ENCODE measurements at regions not wholly inside any gene's neighbourhood (a gene's known extent, or its start where the extent isn't known, plus 50 kb on each side); places are given as distances from the start of the nearest gene placed in this dataset.

DNA sequence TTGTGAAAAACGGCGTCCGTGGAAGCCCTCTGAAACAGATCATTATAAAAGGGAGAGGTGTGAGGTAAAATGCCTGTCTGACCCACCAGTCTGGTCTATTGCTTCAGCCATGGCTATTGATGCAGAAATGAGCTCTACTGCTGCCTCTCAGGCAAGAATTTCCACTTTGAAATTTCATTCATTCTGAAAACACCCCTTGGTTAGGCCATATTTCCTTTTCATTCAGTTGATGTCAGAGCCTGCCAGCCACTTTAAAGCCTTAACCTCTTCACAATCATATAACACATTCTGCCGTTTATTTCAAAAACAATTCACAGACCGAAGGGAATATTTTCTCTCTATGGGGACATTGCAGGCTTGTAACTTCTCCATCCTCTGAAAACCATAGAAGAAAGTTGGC, 71.9 kb downstream of the FOXB1 start:
- H2AFZ ChIP-seq, result no peak overlapping the region
- H3K4me2 ChIP-seq (ENCODE audit: low read length), result no peak overlapping the region
- no peaks in the 10 kb centered on the region for H3K36me3 ChIP-seq (ENCODE audit: control insufficient read depth, insufficient read depth, low read length)
- H3K27ac ChIP-seq, result no peak overlapping the region
- H3K4me1 ChIP-seq, result no peaks in the 10 kb centered on the region
- no peak overlapping the region for H3K9ac ChIP-seq
- no peaks in the 10 kb centered on the region for H3K9me3 ChIP-seq (ENCODE audit: control insufficient read depth, low read length)
- no peaks in the 10 kb centered on the region for H3K27me3 ChIP-seq (ENCODE audit: control insufficient read depth, insufficient read depth, low read length)
- no peaks in the 10 kb centered on the region for H3K79me2 ChIP-seq
- no peak overlapping the region for H3K4me3 ChIP-seq (ENCODE audit: low read depth, low read length)
- TF ChIP-seq, protein P1, sequence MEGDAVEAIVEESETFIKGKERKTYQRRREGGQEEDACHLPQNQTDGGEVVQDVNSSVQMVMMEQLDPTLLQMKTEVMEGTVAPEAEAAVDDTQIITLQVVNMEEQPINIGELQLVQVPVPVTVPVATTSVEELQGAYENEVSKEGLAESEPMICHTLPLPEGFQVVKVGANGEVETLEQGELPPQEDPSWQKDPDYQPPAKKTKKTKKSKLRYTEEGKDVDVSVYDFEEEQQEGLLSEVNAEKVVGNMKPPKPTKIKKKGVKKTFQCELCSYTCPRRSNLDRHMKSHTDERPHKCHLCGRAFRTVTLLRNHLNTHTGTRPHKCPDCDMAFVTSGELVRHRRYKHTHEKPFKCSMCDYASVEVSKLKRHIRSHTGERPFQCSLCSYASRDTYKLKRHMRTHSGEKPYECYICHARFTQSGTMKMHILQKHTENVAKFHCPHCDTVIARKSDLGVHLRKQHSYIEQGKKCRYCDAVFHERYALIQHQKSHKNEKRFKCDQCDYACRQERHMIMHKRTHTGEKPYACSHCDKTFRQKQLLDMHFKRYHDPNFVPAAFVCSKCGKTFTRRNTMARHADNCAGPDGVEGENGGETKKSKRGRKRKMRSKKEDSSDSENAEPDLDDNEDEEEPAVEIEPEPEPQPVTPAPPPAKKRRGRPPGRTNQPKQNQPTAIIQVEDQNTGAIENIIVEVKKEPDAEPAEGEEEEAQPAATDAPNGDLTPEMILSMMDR (IDR thresholded peaks at IDR 0.05), result no peak

DNA sequence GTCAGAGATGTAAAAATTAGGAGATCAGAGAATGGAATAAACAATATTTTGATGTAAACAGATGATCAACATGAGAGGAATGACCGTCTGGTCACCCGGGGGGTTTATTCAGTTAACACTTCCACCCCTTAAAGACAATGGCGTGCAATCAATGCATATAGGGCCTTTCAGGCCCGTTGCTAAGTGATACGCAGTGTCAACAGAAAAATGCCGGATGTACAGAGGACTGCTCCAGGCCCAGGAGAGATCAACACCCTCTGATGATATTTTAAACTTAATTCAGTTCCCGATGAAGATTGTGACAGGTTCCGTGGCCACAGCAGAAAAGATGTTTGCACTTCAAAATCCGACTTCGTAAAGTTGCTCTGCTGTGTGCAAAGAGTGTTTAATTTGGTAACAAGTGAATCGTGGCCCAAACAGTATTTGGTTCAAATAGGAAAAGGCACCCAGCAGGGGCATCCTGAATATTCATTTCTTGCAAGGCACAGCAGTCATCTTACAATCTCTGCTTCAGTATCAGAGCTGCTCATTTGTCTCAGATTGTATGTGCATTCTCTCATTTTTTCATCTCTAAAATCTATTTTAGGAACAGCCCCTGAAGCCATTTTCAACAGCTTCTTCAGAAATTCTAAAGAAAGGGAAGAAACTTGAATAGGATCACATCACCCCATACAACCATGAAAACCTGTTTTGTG, 72.6 kb downstream of the FOXB1 start:
- Histone ChIP-seq H3K4me2 (ENCODE audit: low read length) (no peak overlapping the region), H3K36me3 (ENCODE audit: control insufficient read depth, insufficient read depth, low read length) (no peaks in the 10 kb centered on the region), H2AFZ (no peak overlapping the region), H3K27ac (no peak overlapping the region), H3K4me3 (ENCODE audit: low read depth, low read length) (no peak overlapping the region), H3K9ac (no peak overlapping the region), H3K9me3 (ENCODE audit: control insufficient read depth, low read length) (no peaks in the 10 kb centered on the region), H3K27me3 (ENCODE audit: control insufficient read depth, insufficient read depth, low read length) (no peaks in the 10 kb centered on the region), H3K4me1 (no peaks in the 10 kb centered on the region), H3K79me2 (no peaks in the 10 kb centered on the region)
- TF ChIP-seq, protein P1 (IDR thresholded peaks at IDR 0.05), result no peak

DNA sequence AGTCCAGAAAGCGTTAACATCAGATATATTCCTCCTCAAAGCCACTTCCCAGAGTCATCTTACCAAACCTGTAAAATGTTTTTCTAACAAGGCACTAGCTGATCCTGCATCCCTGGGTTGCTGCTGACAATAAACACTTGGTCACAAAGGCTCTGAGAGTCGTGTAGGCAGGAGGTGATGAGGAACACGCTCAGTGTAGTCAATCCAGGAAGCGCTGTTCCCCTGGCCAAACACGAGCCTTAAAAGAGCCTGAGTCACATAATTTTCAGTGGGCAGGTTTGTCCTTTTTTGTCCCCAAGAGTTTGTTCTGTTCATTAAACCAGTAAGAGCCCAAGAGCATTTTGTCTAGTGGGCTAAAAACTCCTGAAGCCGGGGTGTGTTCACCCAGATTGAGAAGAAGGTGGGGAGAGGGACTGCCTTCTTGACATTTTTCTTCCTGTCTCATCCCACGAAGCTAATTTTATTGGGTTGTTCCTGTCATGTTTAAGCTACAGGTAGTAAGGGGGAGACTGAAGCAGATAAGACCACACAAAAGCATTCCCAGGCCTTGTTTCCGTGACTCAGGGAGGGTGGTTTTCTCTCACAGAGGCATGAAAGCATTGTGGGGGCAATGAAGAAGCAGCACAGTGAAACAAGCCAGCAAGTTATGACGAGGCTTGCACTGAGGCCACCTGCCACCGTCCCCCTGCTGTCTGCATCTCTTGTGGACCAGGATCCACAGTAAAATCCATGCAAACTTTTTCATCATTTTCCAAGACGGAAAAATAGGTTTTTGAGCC, 73.7 kb downstream of the FOXB1 start:
- H3K79me2 ChIP-seq, result no peaks in the 10 kb centered on the region
- H3K4me1 ChIP-seq, result no peaks in the 10 kb centered on the region
- H3K9ac ChIP-seq, result no peak overlapping the region
- H3K9me3 ChIP-seq (ENCODE audit: control insufficient read depth, low read length), result no peaks in the 10 kb centered on the region
- H3K4me3 ChIP-seq (ENCODE audit: low read depth, low read length), result no peak overlapping the region
- H3K36me3 ChIP-seq (ENCODE audit: control insufficient read depth, insufficient read depth, low read length), result no peaks in the 10 kb centered on the region
- H3K4me2 ChIP-seq (ENCODE audit: low read length), result no peak overlapping the region
- H3K27ac ChIP-seq, result no peak overlapping the region
- H3K27me3 ChIP-seq (ENCODE audit: control insufficient read depth, insufficient read depth, low read length), result no peaks in the 10 kb centered on the region
- no peak overlapping the region for H2AFZ ChIP-seq
- TF ChIP-seq, protein P1 (IDR thresholded peaks at IDR 0.05), result no peak

DNA sequence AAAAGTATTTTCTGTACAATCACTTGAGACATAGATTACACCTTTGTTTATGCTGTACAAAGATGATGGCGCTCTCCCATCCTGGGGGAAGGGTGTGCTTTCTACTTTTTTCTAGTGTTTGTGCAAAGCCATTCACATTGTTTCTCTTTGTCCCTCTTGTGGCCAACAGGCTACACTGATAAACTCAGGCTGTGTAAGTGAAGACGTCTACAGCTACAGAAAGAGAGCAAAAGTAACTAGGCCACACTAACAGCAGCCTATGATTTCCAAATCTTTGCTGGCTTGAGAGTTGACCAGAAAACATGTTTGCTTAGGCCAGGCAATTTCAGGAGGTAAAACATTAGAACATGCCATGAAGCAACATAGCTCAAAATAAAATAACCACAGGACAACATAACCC, 75.1 kb downstream of the FOXB1 start:
- H3K36me3 ChIP-seq (ENCODE audit: control insufficient read depth, insufficient read depth, low read length), result no peaks in the 10 kb centered on the region
- H3K4me2 ChIP-seq (ENCODE audit: low read length), result no peak overlapping the region
- TF ChIP-seq, protein P1 (IDR thresholded peaks at IDR 0.05), result no peak
- no peaks in the 10 kb centered on the region for H3K4me1 ChIP-seq
- no peak overlapping the region for H3K27ac ChIP-seq
- no peaks in the 10 kb centered on the region for H3K27me3 ChIP-seq (ENCODE audit: control insufficient read depth, insufficient read depth, low read length)
- no peak overlapping the region for H3K9ac ChIP-seq
- no peak overlapping the region for H3K4me3 ChIP-seq (ENCODE audit: low read depth, low read length)
- no peak overlapping the region for H2AFZ ChIP-seq
- no peaks in the 10 kb centered on the region for H3K79me2 ChIP-seq
- H3K9me3 ChIP-seq (ENCODE audit: control insufficient read depth, low read length), result no peaks in the 10 kb centered on the region

All from parathyroid adenoma (tissue), 2 donors.